Testis (tissue), 2 donors: ENCODE measurements at regions not wholly inside any gene's neighbourhood (a gene's known extent, or its start where the extent isn't known, plus 50 kb on each side); places are given as distances from the start of the nearest gene placed in this dataset.

ENCODE experiments used
- POLR2A ChIP-seq: fragments of 450-650 bp; IDR thresholded peaks from one replicate; pipeline ENCODE4 v1.6.1; 2017; ENCODE audit warnings: antibody characterized with exemption, mild to moderate bottlenecking, moderate library complexity
- TF ChIP-seq, protein P1 (sequence below), 3 experiments: fragments of 450-650 bp in 2 of 3; fragments of 200-600 bp in 1 of 3; sonication (generic) in 1 of 3; IDR thresholded peaks; one replicate each; pipeline ENCODE4 v1.5.1; 2016 to 2019; ENCODE audit warnings: antibody characterized with exemption in 3 of 3, mild to moderate bottlenecking in 2 of 3, moderate library complexity in 1 of 3

DNA sequence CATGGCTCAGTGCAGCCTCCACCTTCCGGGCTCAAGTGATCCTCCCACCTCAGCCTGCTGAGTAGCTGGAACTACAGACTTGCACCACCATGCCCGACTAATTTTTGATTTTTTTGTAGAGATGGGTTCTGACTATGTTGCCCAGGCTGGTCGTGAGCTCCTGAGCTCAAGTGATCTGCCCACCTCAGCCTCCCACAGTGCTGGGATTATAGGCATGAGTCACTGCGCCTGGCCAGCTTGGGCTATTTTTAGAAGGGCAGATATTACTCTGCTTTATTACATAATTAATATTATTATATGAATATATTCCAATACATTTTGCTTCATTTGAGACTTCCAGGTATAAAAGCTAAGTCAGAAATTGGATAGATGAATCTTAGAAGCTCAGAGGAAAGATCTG lies 143.7 kb upstream of the ANK2 start:
- no peak for TF ChIP-seq POLR2A
- TF ChIP-seq, protein P1, sequence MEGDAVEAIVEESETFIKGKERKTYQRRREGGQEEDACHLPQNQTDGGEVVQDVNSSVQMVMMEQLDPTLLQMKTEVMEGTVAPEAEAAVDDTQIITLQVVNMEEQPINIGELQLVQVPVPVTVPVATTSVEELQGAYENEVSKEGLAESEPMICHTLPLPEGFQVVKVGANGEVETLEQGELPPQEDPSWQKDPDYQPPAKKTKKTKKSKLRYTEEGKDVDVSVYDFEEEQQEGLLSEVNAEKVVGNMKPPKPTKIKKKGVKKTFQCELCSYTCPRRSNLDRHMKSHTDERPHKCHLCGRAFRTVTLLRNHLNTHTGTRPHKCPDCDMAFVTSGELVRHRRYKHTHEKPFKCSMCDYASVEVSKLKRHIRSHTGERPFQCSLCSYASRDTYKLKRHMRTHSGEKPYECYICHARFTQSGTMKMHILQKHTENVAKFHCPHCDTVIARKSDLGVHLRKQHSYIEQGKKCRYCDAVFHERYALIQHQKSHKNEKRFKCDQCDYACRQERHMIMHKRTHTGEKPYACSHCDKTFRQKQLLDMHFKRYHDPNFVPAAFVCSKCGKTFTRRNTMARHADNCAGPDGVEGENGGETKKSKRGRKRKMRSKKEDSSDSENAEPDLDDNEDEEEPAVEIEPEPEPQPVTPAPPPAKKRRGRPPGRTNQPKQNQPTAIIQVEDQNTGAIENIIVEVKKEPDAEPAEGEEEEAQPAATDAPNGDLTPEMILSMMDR (IDR thresholded peaks at IDR 0.05) = no peak
